HEK293T (cell line): ENCODE measurements at regions not wholly inside any gene's neighbourhood (a gene's known extent, or its start where the extent isn't known, plus 50 kb on each side); places are given as distances from the start of the nearest gene placed in this dataset.

Experiments used
- CTCF ChIA-PET: fragments of 350-600 bp; formaldehyde crosslinking; extraction: SDS; loops from one replicate; lab custom pipeline; 2021; ENCODE audit warnings: antibody characterized with exemption, inconsistent platforms; lab: Yijun Ruan, JAX
- POLR2A ChIA-PET: fragments of 350-600 bp; formaldehyde crosslinking; extraction: SDS; loops from one replicate; lab custom pipeline; 2020; ENCODE audit warnings: antibody characterized with exemption, inconsistent platforms; lab: Yijun Ruan, JAX
- DNase-seq: peaks from one replicate; pipeline ENCODE4 v3.0.0; 2012; ENCODE audit warnings: mixed read lengths; ENCODE audit errors: extremely low spot score
- ARNT ChIP-seq: fragments of 450-650 bp; IDR thresholded peaks from 2 replicates; pipeline ENCODE4 v1.6.1; 2017; ENCODE audit warnings: mild to moderate bottlenecking
- BHLHE40 ChIP-seq: fragments of 450-650 bp; IDR thresholded peaks from 2 replicates; pipeline ENCODE4 v1.6.1; 2016; ENCODE audit warnings: mild to moderate bottlenecking, moderate library complexity, borderline replicate concordance
- CTBP1 ChIP-seq: fragments of 450-650 bp; IDR thresholded peaks from 2 replicates; pipeline ENCODE4 v1.6.1; 2016; ENCODE audit warnings: borderline replicate concordance
- ELF4 ChIP-seq: fragments of 450-650 bp; IDR thresholded peaks from 2 replicates; pipeline ENCODE4 v1.6.1; 2017; ENCODE audit warnings: antibody characterized with exemption
- FOXA1 ChIP-seq: fragments of 450-650 bp; IDR thresholded peaks from 2 replicates; pipeline ENCODE4 v1.6.1; 2016; ENCODE audit warnings: mild to moderate bottlenecking
- FOXK2 ChIP-seq: fragments of 450-650 bp; IDR thresholded peaks from 2 replicates; pipeline ENCODE4 v1.6.1; 2016; ENCODE audit warnings: mild to moderate bottlenecking
- FOXM1 ChIP-seq: fragments of 450-650 bp; IDR thresholded peaks from 2 replicates; pipeline ENCODE4 v1.6.1; 2017; ENCODE audit warnings: mild to moderate bottlenecking, borderline replicate concordance
- HDGF ChIP-seq: fragments of 450-650 bp; IDR thresholded peaks from 2 replicates; pipeline ENCODE4 v1.6.1; 2017; ENCODE audit warnings: antibody characterized with exemption, borderline replicate concordance
- L3MBTL2 ChIP-seq: fragments of 450-650 bp; conservative IDR thresholded peaks from 2 replicates; pipeline ENCODE4 v1.6.1; 2016; ENCODE audit warnings: mild to moderate bottlenecking
- LEF1 ChIP-seq: fragments of 450-650 bp; IDR thresholded peaks from 2 replicates; pipeline ENCODE4 v1.6.1; 2017; ENCODE audit warnings: mild to moderate bottlenecking, borderline replicate concordance
- NFRKB ChIP-seq: fragments of 450-650 bp; IDR thresholded peaks from 2 replicates; pipeline ENCODE4 v1.6.1; 2016; ENCODE audit warnings: mild to moderate bottlenecking, moderate library complexity
- SP1 ChIP-seq: fragments of 450-650 bp; IDR thresholded peaks from 2 replicates; pipeline ENCODE4 v1.6.1; 2017
- SUZ12 ChIP-seq: fragments of 450-650 bp; IDR thresholded peaks from 2 replicates; pipeline ENCODE4 v1.6.1; 2016; ENCODE audit warnings: mild to moderate bottlenecking
- TARDBP ChIP-seq: fragments of 450-650 bp; IDR thresholded peaks from 2 replicates; pipeline ENCODE4 v1.6.1; 2016
- ZNF384 ChIP-seq: fragments of 450-650 bp; IDR thresholded peaks from 2 replicates; pipeline ENCODE4 v1.6.1; 2016
- TF ChIP-seq, protein P1 (sequence below): fragments of 450-650 bp; IDR thresholded peaks from 2 replicates; pipeline ENCODE4 v1.6.1; 2016

DNA sequence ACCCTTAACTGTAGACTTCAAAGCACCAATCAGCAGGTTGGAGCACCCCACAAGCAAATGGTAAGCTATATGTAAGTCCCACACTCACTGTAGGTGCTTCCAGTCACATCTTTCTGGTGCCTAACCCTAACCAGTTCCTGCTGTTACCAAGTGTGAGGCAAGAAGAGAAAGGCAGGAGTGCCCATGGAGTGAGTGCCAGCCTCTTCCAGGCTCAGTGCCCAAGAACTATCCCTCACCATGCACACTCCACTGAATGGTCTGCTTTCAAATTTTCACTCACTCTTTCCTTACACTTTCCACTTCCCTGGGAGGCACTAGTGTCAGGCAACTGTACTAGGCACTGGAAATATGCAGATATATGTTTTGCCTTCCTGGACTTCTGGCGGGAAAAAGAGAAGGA, 62.2 kb upstream of the ZDHHC17 start:
- POLR2A ChIA-PET = no interaction called here
- DNase-seq = no peak
- CTCF ChIA-PET = no interaction called here
- TF ChIP-seq TARDBP = no peak
- no peak for TF ChIP-seq FOXA1
- TF ChIP-seq FOXM1 = no peak
- no peak for TF ChIP-seq CTBP1
- no peak for TF ChIP-seq SUZ12
- no peak for TF ChIP-seq L3MBTL2
- TF ChIP-seq BHLHE40 = no peak
- TF ChIP-seq ARNT = no peak
- TF ChIP-seq, protein P1, sequence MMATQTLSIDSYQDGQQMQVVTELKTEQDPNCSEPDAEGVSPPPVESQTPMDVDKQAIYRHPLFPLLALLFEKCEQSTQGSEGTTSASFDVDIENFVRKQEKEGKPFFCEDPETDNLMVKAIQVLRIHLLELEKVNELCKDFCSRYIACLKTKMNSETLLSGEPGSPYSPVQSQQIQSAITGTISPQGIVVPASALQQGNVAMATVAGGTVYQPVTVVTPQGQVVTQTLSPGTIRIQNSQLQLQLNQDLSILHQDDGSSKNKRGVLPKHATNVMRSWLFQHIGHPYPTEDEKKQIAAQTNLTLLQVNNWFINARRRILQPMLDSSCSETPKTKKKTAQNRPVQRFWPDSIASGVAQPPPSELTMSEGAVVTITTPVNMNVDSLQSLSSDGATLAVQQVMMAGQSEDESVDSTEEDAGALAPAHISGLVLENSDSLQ = no peak
- no peak for TF ChIP-seq HDGF
- TF ChIP-seq LEF1 = no peak
- no peak for TF ChIP-seq NFRKB
- TF ChIP-seq FOXK2 = no peak
- TF ChIP-seq SP1 = no peak
- TF ChIP-seq ZNF384 = no peak
- TF ChIP-seq ELF4 = no peak

DNA sequence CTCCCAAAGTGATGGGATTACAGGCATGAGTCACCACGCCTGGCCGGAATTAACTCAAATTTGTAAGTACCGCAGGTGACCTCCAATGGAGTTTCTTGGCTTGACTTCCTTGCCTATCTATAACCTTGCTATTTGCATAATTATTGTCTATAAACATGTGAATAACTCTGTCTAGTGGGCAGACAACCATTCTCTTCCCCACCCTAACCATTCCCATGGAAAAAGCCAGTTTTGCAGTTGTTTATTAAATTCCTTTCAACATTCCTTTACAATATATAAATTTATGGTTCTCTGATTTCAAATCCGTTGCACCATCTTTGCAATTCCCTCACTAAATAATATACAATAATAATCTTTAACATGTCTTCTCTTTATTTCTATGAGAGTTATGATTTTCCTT, 61.0 kb upstream of the ZDHHC17 start:
- POLR2A ChIA-PET = no interaction called here
- DNase-seq = no peak
- CTCF ChIA-PET = interaction anchor here (0.6 kb wide), 1 partner anchor 191 kb away, joined by 4 read pairs; no protein-coding TSS in a partner anchor
- TF ChIP-seq LEF1 (no peak), HDGF (no peak), SUZ12 (no peak), L3MBTL2 (no peak), FOXA1 (no peak), CTBP1 (no peak), ELF4 (no peak), ARNT (no peak), ZNF384 (no peak), TARDBP (no peak), BHLHE40 (no peak), FOXM1 (no peak), NFRKB (no peak), SP1 (no peak), FOXK2 (no peak)
- TF ChIP-seq, protein P1 = no peak

- CTCF ChIA-PET = no interaction called here
- DNase-seq = no peak
- POLR2A ChIA-PET = no interaction called here
- TF ChIP-seq CTBP1 (no peak), ZNF384 (no peak), FOXM1 (no peak), NFRKB (no peak), LEF1 (no peak), HDGF (no peak), SUZ12 (no peak), SP1 (no peak), BHLHE40 (no peak), ELF4 (no peak), FOXK2 (no peak), ARNT (no peak), FOXA1 (no peak)
- TF ChIP-seq, protein P1 = no peak
These were observed 59.2 kb upstream of the ZDHHC17 start for GRCh38 chr12:76704693-76705092.

DNA sequence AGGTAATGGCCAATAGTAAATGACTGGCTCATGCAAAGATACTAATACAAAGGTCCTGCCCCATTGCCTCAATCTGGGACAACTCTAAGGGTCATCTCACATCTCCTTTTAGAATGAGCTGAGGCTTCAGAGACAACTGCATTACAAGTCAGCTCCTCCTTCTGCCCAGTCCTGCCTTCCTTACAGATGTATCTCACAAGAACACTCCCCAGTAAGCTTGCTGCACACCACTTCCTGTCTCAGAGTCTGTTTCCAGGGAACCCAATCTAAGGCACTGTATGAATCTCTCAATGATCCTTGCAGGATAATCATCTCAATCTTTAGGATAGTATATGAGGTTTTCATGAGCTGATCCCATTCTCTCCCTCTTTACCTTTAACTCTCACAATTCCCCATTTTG, 57.8 kb upstream of the ZDHHC17 start:
- no peak for DNase-seq
- ChIA-PET POLR2A (no interaction called here), CTCF (no interaction called here)
- TF ChIP-seq FOXA1 (no peak), HDGF (no peak), ZNF384 (no peak), FOXK2 (no peak), SP1 (no peak), NFRKB (no peak), ELF4 (no peak), SUZ12 (no peak)
- TF ChIP-seq, protein P1 = no peak

GRCh38 chr12:76706761-76707160, 57.2 kb upstream of the ZDHHC17 start:
- CTCF ChIA-PET = no interaction called here

More at GRCh38 chr12:76706761-76707160, 57.2 kb upstream of the ZDHHC17 start:
- POLR2A ChIA-PET = no interaction called here
- TF ChIP-seq TARDBP = no peak
- no peak for TF ChIP-seq NFRKB
- no peak for TF ChIP-seq ELF4
- TF ChIP-seq, protein P1 = no peak
- no peak for TF ChIP-seq L3MBTL2
- TF ChIP-seq FOXM1 = no peak
- TF ChIP-seq SUZ12 = no peak
- no peak for TF ChIP-seq HDGF
- TF ChIP-seq ZNF384 = no peak
- no peak for TF ChIP-seq LEF1
- no peak for TF ChIP-seq ARNT
- TF ChIP-seq FOXK2 = no peak
- TF ChIP-seq FOXA1 = no peak
- no peak for TF ChIP-seq CTBP1
- no peak for TF ChIP-seq SP1
- no peak for TF ChIP-seq BHLHE40
- DNase-seq = no peak
